Bronchial epithelial cell (primary cell): ENCODE measurements at regions not wholly inside any gene's neighbourhood (a gene's known extent, or its start where the extent isn't known, plus 50 kb on each side); places are given as distances from the start of the nearest gene placed in this dataset.

Source experiments
- DNase-seq: peaks from one replicate; pipeline ENCODE4 v3.0.0-alpha.2; 2010; ENCODE audit warnings: low read depth
- FAIRE-seq: peaks from 2 replicates; lab custom pipeline; 2011; peaks lifted over from hg19 to GRCh38; lab: Jason Lieb, UNC
- H3K27me3 ChIP-seq: 2 replicates; pipeline ENCODE4 v1.5.1; 2011; ENCODE audit warnings: low read length; ENCODE audit not compliant: control insufficient read depth, insufficient read depth
- H3K36me3 ChIP-seq: 2 replicates; pipeline ENCODE4 v1.5.1; 2011; ENCODE audit warnings: low read length; ENCODE audit not compliant: control insufficient read depth, insufficient read depth
- H3K4me3 ChIP-seq: 2 replicates; pipeline ENCODE4 v1.5.1; 2011; ENCODE audit warnings: mild to moderate bottlenecking, low read depth, low read length, control low read depth
- CTCF ChIP-seq: IDR thresholded peaks from 2 replicates; pipeline ENCODE4 v1.5.1; 2011; ENCODE audit warnings: mild to moderate bottlenecking, moderate library complexity, low read length, control low read depth, inconsistent platforms; ENCODE audit not compliant: insufficient read depth, severe bottlenecking

GRCh38 chr7:22584179-22584578 is 84.2 kb upstream of the STEAP1B start:
- H3K4me3 ChIP-seq: no peak overlapping the region
- TF ChIP-seq CTCF: no peak
- DNase-seq (no peak), FAIRE-seq (no peak)
- H3K27me3 ChIP-seq: no peaks in the 10 kb centered on the region
- H3K36me3 ChIP-seq: no peaks in the 10 kb centered on the region

- FAIRE-seq (peak; percentile 73), DNase-seq (peak; percentile 92)
- no peaks in the 10 kb centered on the region for H3K27me3 ChIP-seq
- no peak overlapping the region for H3K4me3 ChIP-seq
- no peaks in the 10 kb centered on the region for H3K36me3 ChIP-seq
- TF ChIP-seq CTCF: no peak
Observed at GRCh38 chr7:22582863-22583622, 83.1 kb upstream of the STEAP1B start.

- Histone ChIP-seq H3K36me3 (no peaks in the 10 kb centered on the region), H3K4me3 (no peak overlapping the region), H3K27me3 (no peaks in the 10 kb centered on the region)
- no peak for FAIRE-seq
- DNase-seq: no peak
- no peak for TF ChIP-seq CTCF
Observed at GRCh38 chr7:22581099-22581498, 81.1 kb upstream of the STEAP1B start.

- no peak for TF ChIP-seq CTCF
- FAIRE-seq (no peak), DNase-seq (no peak)
- H3K27me3 ChIP-seq: no peaks in the 10 kb centered on the region
- H3K4me3 ChIP-seq: no peak overlapping the region
- H3K36me3 ChIP-seq: no peaks in the 10 kb centered on the region
Observed at GRCh38 chr7:22579961-22580360, 80.0 kb upstream of the STEAP1B start.

- DNase-seq (peak; percentile 87), FAIRE-seq (no peak)
- no peaks in the 10 kb centered on the region for H3K36me3 ChIP-seq
- no peaks in the 10 kb centered on the region for H3K27me3 ChIP-seq
- no peak overlapping the region for H3K4me3 ChIP-seq
- no peak for TF ChIP-seq CTCF
Observed at GRCh38 chr7:22578007-22578733, 78.2 kb upstream of the STEAP1B start.
